ENCODE measurements at regions not wholly inside any gene's neighbourhood (a gene's known extent, or its start where the extent isn't known, plus 50 kb on each side); places are given as distances from the start of the nearest gene placed in this dataset.

DNA sequence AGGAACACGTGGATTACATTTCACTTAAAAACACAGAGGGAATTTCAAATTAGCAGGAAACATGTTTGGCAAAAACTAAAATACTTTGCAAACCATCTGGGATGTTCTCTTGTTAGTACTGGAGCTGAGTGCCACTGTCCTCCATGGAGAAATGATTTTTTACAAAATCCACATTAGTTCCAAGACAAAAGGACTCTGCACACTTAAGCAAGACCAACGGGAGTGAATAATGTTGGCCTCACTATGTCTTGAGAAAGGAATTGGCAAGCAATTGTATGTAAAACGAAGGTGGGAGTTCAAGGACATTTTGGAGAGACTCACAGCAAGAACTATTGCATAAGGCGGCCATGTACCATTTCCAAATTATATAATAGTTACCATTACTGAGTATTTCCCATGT lies 547.5 kb downstream of the EBF1 start:
- H3K79me2 ChIP-seq = no peaks in the 10 kb centered on the region
- no peak overlapping the region for H2AFZ ChIP-seq
- H3K27ac ChIP-seq = no peak overlapping the region
- WGBS (ENCODE audit: low lambda C conversion rate, missing lambda C conversion rate) = 80% methylated on average over 4 of the region's 4 CpGs
- H3K4me1 ChIP-seq (ENCODE audit: insufficient read depth) = no peaks in the 10 kb centered on the region
- H3K9me2 ChIP-seq (replicated peaks; ENCODE audit: insufficient read depth) = no peaks in the 10 kb centered on the region
- H3K36me3 ChIP-seq (replicated peaks; ENCODE audit: insufficient read depth, low read depth) = no peaks in the 10 kb centered on the region
- H3K4me2 ChIP-seq = no peak overlapping the region
- DNase-seq (ENCODE audit: low spot score) = no peak
- TF ChIP-seq EZH2 (IDR thresholded peaks at IDR 0.05; ENCODE audit: borderline replicate concordance) (no peak), EZH2phosphoT487 (IDR thresholded peaks at IDR 0.05; ENCODE audit: low read depth, severe bottlenecking, unreplicated experiment) (no peak)
- TF ChIP-seq, protein P1, sequence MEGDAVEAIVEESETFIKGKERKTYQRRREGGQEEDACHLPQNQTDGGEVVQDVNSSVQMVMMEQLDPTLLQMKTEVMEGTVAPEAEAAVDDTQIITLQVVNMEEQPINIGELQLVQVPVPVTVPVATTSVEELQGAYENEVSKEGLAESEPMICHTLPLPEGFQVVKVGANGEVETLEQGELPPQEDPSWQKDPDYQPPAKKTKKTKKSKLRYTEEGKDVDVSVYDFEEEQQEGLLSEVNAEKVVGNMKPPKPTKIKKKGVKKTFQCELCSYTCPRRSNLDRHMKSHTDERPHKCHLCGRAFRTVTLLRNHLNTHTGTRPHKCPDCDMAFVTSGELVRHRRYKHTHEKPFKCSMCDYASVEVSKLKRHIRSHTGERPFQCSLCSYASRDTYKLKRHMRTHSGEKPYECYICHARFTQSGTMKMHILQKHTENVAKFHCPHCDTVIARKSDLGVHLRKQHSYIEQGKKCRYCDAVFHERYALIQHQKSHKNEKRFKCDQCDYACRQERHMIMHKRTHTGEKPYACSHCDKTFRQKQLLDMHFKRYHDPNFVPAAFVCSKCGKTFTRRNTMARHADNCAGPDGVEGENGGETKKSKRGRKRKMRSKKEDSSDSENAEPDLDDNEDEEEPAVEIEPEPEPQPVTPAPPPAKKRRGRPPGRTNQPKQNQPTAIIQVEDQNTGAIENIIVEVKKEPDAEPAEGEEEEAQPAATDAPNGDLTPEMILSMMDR (IDR thresholded peaks at IDR 0.05; ENCODE audit: poor library complexity) = no peak
- H3K4me3 ChIP-seq = no peak overlapping the region
- no peaks in the 10 kb centered on the region for H3K9me3 ChIP-seq (ENCODE audit: low read depth)
- no peaks in the 10 kb centered on the region for H4K20me1 ChIP-seq (ENCODE audit: insufficient read depth, poor library complexity, severe bottlenecking)
- H3K27me3 ChIP-seq = no peaks in the 10 kb centered on the region

DNA sequence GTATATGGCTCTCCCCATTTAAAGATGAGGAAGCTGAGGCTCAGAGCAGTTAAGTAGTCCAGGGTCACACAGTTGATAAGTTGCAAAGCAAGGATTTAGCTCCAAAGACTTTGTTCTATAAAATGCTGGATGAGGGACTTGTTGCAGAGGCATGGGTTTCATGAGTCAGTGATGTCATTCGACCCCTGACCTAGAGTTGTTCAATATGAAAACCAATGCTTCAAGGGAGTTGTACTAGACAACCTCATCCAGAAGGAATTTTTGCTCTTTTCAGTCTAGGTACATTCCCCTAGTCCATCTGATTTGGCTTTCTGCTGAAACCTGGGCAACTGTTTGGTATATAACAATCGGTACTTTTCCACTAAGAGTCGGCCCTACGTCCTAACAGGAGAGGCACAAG lies 550.4 kb downstream of the EBF1 start:
- WGBS (ENCODE audit: low lambda C conversion rate, missing lambda C conversion rate) = 92% methylated on average over 4 of the region's 4 CpGs
- Histone ChIP-seq H3K4me3 (no peak overlapping the region), H3K4me1 (ENCODE audit: insufficient read depth) (no peaks in the 10 kb centered on the region), H3K9me2 (replicated peaks; ENCODE audit: insufficient read depth) (no peaks in the 10 kb centered on the region), H4K20me1 (ENCODE audit: insufficient read depth, poor library complexity, severe bottlenecking) (no peaks in the 10 kb centered on the region), H3K4me2 (no peak overlapping the region), H3K27ac (no peak overlapping the region), H3K27me3 (no peaks in the 10 kb centered on the region), H2AFZ (no peak overlapping the region), H3K9me3 (ENCODE audit: low read depth) (no peaks in the 10 kb centered on the region), H3K79me2 (no peaks in the 10 kb centered on the region), H3K36me3 (replicated peaks; ENCODE audit: insufficient read depth, low read depth) (no peaks in the 10 kb centered on the region)
- TF ChIP-seq, protein P1 (IDR thresholded peaks at IDR 0.05; ENCODE audit: poor library complexity) = no peak
- TF ChIP-seq EZH2 (IDR thresholded peaks at IDR 0.05; ENCODE audit: borderline replicate concordance) = no peak
- TF ChIP-seq EZH2phosphoT487 (IDR thresholded peaks at IDR 0.05; ENCODE audit: low read depth, severe bottlenecking, unreplicated experiment) = no peak
- no peak for DNase-seq (ENCODE audit: low spot score)

DNA sequence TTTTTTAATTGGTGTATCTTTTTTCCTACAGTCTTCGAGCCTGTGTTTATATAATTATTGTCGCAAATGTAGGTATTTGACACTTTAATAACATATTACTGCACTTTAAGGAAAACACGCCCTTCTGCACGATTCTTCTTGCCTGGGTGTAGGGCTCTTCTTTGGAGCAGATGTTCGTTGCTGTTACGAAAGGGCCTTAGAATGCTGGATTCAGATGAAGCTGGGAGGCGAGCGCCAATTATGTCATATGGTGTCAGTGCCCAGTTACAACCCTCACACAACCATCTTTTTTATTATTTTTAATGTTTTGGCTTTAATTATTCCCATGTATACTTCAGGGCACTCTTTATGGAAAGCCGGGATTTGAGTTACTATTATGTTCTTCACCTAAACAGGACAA lies 553.0 kb downstream of the EBF1 start:
- Histone ChIP-seq H3K9me3 (ENCODE audit: low read depth) (no peaks in the 10 kb centered on the region), H3K36me3 (replicated peaks; ENCODE audit: insufficient read depth, low read depth) (no peaks in the 10 kb centered on the region), H3K9me2 (replicated peaks; ENCODE audit: insufficient read depth) (no peaks in the 10 kb centered on the region), H3K27me3 (no peaks in the 10 kb centered on the region), H3K4me2 (no peak overlapping the region), H4K20me1 (ENCODE audit: insufficient read depth, poor library complexity, severe bottlenecking) (no peaks in the 10 kb centered on the region), H3K4me1 (ENCODE audit: insufficient read depth) (no peaks in the 10 kb centered on the region), H2AFZ (no peak overlapping the region), H3K4me3 (no peak overlapping the region), H3K79me2 (no peaks in the 10 kb centered on the region), H3K27ac (no peak overlapping the region)
- WGBS (ENCODE audit: low lambda C conversion rate, missing lambda C conversion rate) = 88% methylated on average over 9 of the region's 9 CpGs
- no peak for DNase-seq (ENCODE audit: low spot score)
- no peak for TF ChIP-seq EZH2phosphoT487 (IDR thresholded peaks at IDR 0.05; ENCODE audit: low read depth, severe bottlenecking, unreplicated experiment)
- TF ChIP-seq, protein P1 (IDR thresholded peaks at IDR 0.05; ENCODE audit: poor library complexity) = no peak
- TF ChIP-seq EZH2 (IDR thresholded peaks at IDR 0.05; ENCODE audit: borderline replicate concordance) = no peak
